Heart left ventricle (tissue), 16 donors: ENCODE measurements at regions not wholly inside any gene's neighbourhood (a gene's known extent, or its start where the extent isn't known, plus 50 kb on each side); places are given as distances from the start of the nearest gene placed in this dataset.
A peak's percentile ranks its signal among the peaks of the same experiment; 100 is the strongest.

Experiments used
- ATAC-seq, 4 donors: fragments of 200-7000 bp; cut with Tn5 transposase; one replicate each; pipeline ENCODE4 v1.9.1; 2020 to 2022; ENCODE audit warnings: moderate library complexity in 4 of 4, mild to moderate bottlenecking in 3 of 4, moderate number of reproducible peaks in 1 of 4
- DNase-seq, 5 donors: peaks; one replicate each; pipeline ENCODE4 v3.0.0-alpha.2; 2020
- H3K27ac ChIP-seq, 12 donors: fragments of 200-600 bp; sonication (generic) in 4 of 12; one replicate each; pipeline versions ENCODE4 v1.5.0 to v1.8.0; 2016 to 2022; ENCODE audit warnings: mild to moderate bottlenecking in 2 of 12
- H3K27me3 ChIP-seq, 9 donors: fragments of 200-600 bp; sonication (generic) in 2 of 9; one replicate each; pipeline versions ENCODE4 v1.5.1 to v1.8.0; 2016 to 2022; ENCODE audit warnings: mild to moderate bottlenecking in 3 of 9
- H3K36me3 ChIP-seq, 9 donors: fragments of 200-600 bp; sonication (generic) in 2 of 9; one replicate each; pipeline versions ENCODE4 v1.5.0 to v1.8.0; 2018 to 2022; ENCODE audit warnings: mild to moderate bottlenecking in 2 of 9
- H3K4me1 ChIP-seq, 12 donors: fragments of 200-600 bp; sonication (generic) in 4 of 12; one replicate each; pipeline versions ENCODE4 v1.5.0 to v1.8.0; 2016 to 2022; ENCODE audit warnings: mild to moderate bottlenecking in 3 of 12
- H3K4me3 ChIP-seq, 12 donors: fragments of 200-600 bp; sonication (generic) in 4 of 12; one replicate each; pipeline versions ENCODE4 v1.5.0 to v1.8.0; 2017 to 2022; ENCODE audit warnings: mild to moderate bottlenecking in 9 of 12, moderate library complexity in 4 of 12
- H3K9me3 ChIP-seq, 12 donors: fragments of 200-600 bp; sonication (generic) in 4 of 12; one replicate each; pipeline versions ENCODE4 v1.5.0 to v1.8.0; 2016 to 2022; ENCODE audit warnings: mild to moderate bottlenecking in 1 of 12
- POLR2A ChIP-seq, 2 donors: fragments of 450-650 bp; IDR thresholded peaks; one replicate each; pipeline ENCODE4 v1.6.1; 2017; ENCODE audit warnings: antibody characterized with exemption in 2 of 2, mild to moderate bottlenecking in 2 of 2, moderate library complexity in 2 of 2
- WGBS, 4 donors: extraction: QIAGEN DNeasy Blood & Tissue Kit in 2 of 4; methylation state at CpG; one replicate each; pipeline versions ENCODE4 v1.1.5 to v1.1.7; 2013 to 2018; 5-methylcytosine and 5-hydroxymethylcytosine counted together
- intact Hi-C, 10 donors: fragments of 100-400 bp; cut with DNase I; formaldehyde crosslinking; loops; one replicate each; pipeline versions ENCODE4 v1.11.1 to v1.14.2; 2022
- TF ChIP-seq, protein P1 (sequence below), 12 donors: fragments of 200-600 bp; sonication (generic) in 4 of 12; IDR thresholded peaks; one replicate each; pipeline versions ENCODE4 v1.5.0 to v1.8.0; 2018 to 2022; ENCODE audit warnings: antibody characterized with exemption in 12 of 12, mild to moderate bottlenecking in 5 of 12
- donor health status: ischemic (EF 13 %, LVEDD 7.1; RV severe dilation, severe dysfunction).
- donor health status: healthy with polysubstance abuse.
- donor health status: DM: no; HTN: yes; CAD: no.
- donor health status: DM: no; HTN: no; CAD: no.
- donor health status: ischemic (EF 25% LVEDD 6.9; RV normal size, moderate dysfunction).
- donor health status: ischemic (EF 25% LVEDD 5.7; RV mildly dilated, moderate dysfunction).
- donor health status: healthy.
- donor health status: DM: yes; HTN: yes; CAD: no.
- donor health status: ischemic (EF 35%, LVEDD 5.7; RV mildly dilated, moderate dysfunction).
- donor health status: nonischemic (EF 11% LVEDD 7.7; RV severe dilation, severe dysfunction).
- donor health status: DM: yes; HTN: yes; CAD: no.
- donor health status: PGD.
- donor health status: ischemic (EF 29% LVEDD 5.4; RV normal size, mild dysfunction).
- donor health status: nonischemic (EF 23%, LVEDD 6.1; RV moderate dilation, normal function).

GRCh38 chr2:122532072-122532344, 776.6 kb downstream of the TSN start:
- intact Hi-C loops: no loop called here
- peak overlapping the region in 1 of 12 donors; percentile 15 for H3K4me3 ChIP-seq
- TF ChIP-seq POLR2A (IDR thresholded peaks at IDR 0.05): no peak
- TF ChIP-seq, protein P1, sequence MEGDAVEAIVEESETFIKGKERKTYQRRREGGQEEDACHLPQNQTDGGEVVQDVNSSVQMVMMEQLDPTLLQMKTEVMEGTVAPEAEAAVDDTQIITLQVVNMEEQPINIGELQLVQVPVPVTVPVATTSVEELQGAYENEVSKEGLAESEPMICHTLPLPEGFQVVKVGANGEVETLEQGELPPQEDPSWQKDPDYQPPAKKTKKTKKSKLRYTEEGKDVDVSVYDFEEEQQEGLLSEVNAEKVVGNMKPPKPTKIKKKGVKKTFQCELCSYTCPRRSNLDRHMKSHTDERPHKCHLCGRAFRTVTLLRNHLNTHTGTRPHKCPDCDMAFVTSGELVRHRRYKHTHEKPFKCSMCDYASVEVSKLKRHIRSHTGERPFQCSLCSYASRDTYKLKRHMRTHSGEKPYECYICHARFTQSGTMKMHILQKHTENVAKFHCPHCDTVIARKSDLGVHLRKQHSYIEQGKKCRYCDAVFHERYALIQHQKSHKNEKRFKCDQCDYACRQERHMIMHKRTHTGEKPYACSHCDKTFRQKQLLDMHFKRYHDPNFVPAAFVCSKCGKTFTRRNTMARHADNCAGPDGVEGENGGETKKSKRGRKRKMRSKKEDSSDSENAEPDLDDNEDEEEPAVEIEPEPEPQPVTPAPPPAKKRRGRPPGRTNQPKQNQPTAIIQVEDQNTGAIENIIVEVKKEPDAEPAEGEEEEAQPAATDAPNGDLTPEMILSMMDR (IDR thresholded peaks at IDR 0.05): peak in 1 of 12 donors; percentile 7
- no peaks in the 10 kb centered on the region for H3K9me3 ChIP-seq
- H3K36me3 ChIP-seq: no peaks in the 10 kb centered on the region
- no peak for DNase-seq
- no peak for ATAC-seq
- H3K27ac ChIP-seq: no peak overlapping the region
- H3K4me1 ChIP-seq: no peaks in the 10 kb centered on the region
- H3K27me3 ChIP-seq: no peaks in the 10 kb centered on the region

- H3K4me1 ChIP-seq: no peaks in the 10 kb centered on the region
- WGBS, 4 donors: 74 to 79% (median 75%) methylated on average over 5 of the region's 5 CpGs
- TF ChIP-seq, protein P1 (IDR thresholded peaks at IDR 0.05): no peak
- no peak for TF ChIP-seq POLR2A (IDR thresholded peaks at IDR 0.05)
Measured at GRCh38 chr2:122532481-122532880, 777.0 kb downstream of the TSN start.

GRCh38 chr2:122535960-122536505, 780.6 kb downstream of the TSN start:
- H3K27me3 ChIP-seq: no peaks in the 10 kb centered on the region
- intact Hi-C loops: no loop called here
- DNase-seq: no peak
- no peak overlapping the region for H3K4me3 ChIP-seq
- no peak overlapping the region for H3K27ac ChIP-seq
- no peaks in the 10 kb centered on the region for H3K9me3 ChIP-seq
- TF ChIP-seq POLR2A (IDR thresholded peaks at IDR 0.05): no peak
- TF ChIP-seq, protein P1 (IDR thresholded peaks at IDR 0.05): no peak
- 88 to 92% (median 90%) methylated on average over 5 of the region's 5 CpGs for WGBS, 4 donors
- no peaks in the 10 kb centered on the region for H3K4me1 ChIP-seq
- no peak for ATAC-seq
- no peaks in the 10 kb centered on the region for H3K36me3 ChIP-seq

More at GRCh38 chr2:122532481-122532880, 777.0 kb downstream of the TSN start:
- intact Hi-C loops: no loop called here
- no peaks in the 10 kb centered on the region for H3K9me3 ChIP-seq
- no peaks in the 10 kb centered on the region for H3K36me3 ChIP-seq
- no peak overlapping the region for H3K27ac ChIP-seq
- no peaks in the 10 kb centered on the region for H3K27me3 ChIP-seq
- H3K4me3 ChIP-seq: no peak overlapping the region
- ATAC-seq: no peak
- no peak for DNase-seq

DNA sequence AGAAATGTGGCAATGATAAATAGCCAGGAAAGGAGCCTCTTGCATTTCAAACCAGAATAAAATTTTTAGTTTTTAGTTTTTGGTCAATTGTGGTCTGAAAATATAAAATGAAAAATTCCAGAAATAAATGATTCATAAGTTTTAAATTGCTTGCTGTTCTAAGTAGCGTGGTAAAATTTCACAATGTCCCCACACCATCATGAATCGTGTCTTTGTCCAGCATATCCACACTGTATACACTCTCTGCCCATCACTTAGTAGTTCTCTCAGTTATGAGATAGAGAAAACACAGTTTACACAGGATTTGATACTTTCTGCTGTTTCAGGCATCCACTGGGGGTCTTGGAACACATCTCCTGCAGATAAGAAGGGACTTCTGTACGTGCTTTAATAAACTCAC, 783.9 kb downstream of the TSN start:
- intact Hi-C loops: no loop called here
- Histone ChIP-seq H3K4me1 (no peaks in the 10 kb centered on the region), H3K9me3 (no peaks in the 10 kb centered on the region), H3K27ac (no peak overlapping the region), H3K4me3 (no peak overlapping the region), H3K36me3 (no peaks in the 10 kb centered on the region), H3K27me3 (no peaks in the 10 kb centered on the region)
- TF ChIP-seq, protein P1 (IDR thresholded peaks at IDR 0.05): no peak
- no peak for TF ChIP-seq POLR2A (IDR thresholded peaks at IDR 0.05)
- 78 to 82% (median 80%) methylated on average over 3 of the region's 3 CpGs for WGBS, 4 donors
- ATAC-seq (no peak), DNase-seq (no peak)
